ENCODE measurements at regions not wholly inside any gene's neighbourhood (a gene's known extent, or its start where the extent isn't known, plus 50 kb on each side); places are given as distances from the start of the nearest gene placed in this dataset.

- no peak for DNase-seq (ENCODE audit: low read depth)
Observed at GRCh38 chr5:23084815-23085214, 231.7 kb upstream of the CDH12 start.

- DNase-seq (ENCODE audit: low read depth): no peak
Observed at GRCh38 chr5:23072179-23072578, 219.0 kb upstream of the CDH12 start.

GRCh38 chr5:23071682-23072081 lies 218.5 kb upstream of the CDH12 start:
- DNase-seq (ENCODE audit: low read depth): no peak

GRCh38 chr5:23064710-23065109 lies 211.6 kb upstream of the CDH12 start:
- no peak for DNase-seq (ENCODE audit: low read depth)

GRCh38 chr5:23053846-23054245 lies 200.7 kb upstream of the CDH12 start:
- DNase-seq (ENCODE audit: low read depth): no peak

- no peak for DNase-seq (ENCODE audit: low read depth)
Observed at GRCh38 chr5:23042226-23042625, 189.1 kb upstream of the CDH12 start.

- DNase-seq (ENCODE audit: low read depth): no peak
Observed at GRCh38 chr5:23035555-23036090, 182.5 kb upstream of the CDH12 start.

- DNase-seq (ENCODE audit: low read depth): no peak
Observed at GRCh38 chr5:23033864-23034263, 180.7 kb upstream of the CDH12 start.

- no peak for DNase-seq (ENCODE audit: low read depth)
Observed at GRCh38 chr5:23029290-23029689, 176.1 kb upstream of the CDH12 start.

GRCh38 chr5:23028445-23029021 lies 175.4 kb upstream of the CDH12 start:
- DNase-seq (ENCODE audit: low read depth): no peak

- DNase-seq (ENCODE audit: low read depth): no peak
Observed at GRCh38 chr5:23027830-23028229, 174.7 kb upstream of the CDH12 start.

- no peak for DNase-seq (ENCODE audit: low read depth)
Observed at GRCh38 chr5:23027331-23027730, 174.2 kb upstream of the CDH12 start.

GRCh38 chr5:23026252-23027170 lies 173.4 kb upstream of the CDH12 start:
- DNase-seq (ENCODE audit: low read depth): no peak

GRCh38 chr5:23025629-23026233 lies 172.6 kb upstream of the CDH12 start:
- DNase-seq (ENCODE audit: low read depth): no peak

GRCh38 chr5:23024470-23024869 lies 171.3 kb upstream of the CDH12 start:
- no peak for DNase-seq (ENCODE audit: low read depth)

- DNase-seq (ENCODE audit: low read depth): no peak
Observed at GRCh38 chr5:23014825-23015224, 161.7 kb upstream of the CDH12 start.

GRCh38 chr5:23014266-23014665 lies 161.1 kb upstream of the CDH12 start:
- no peak for DNase-seq (ENCODE audit: low read depth)

- DNase-seq (ENCODE audit: low read depth): no peak
Observed at GRCh38 chr5:23013395-23013998, 160.4 kb upstream of the CDH12 start.

- DNase-seq (ENCODE audit: low read depth): no peak
Observed at GRCh38 chr5:23012842-23013241, 159.7 kb upstream of the CDH12 start.

GRCh38 chr5:23007762-23008161 lies 154.6 kb upstream of the CDH12 start:
- no peak for DNase-seq (ENCODE audit: low read depth)

- DNase-seq (ENCODE audit: low read depth): no peak
Observed at GRCh38 chr5:23007236-23007635, 154.1 kb upstream of the CDH12 start.

- DNase-seq (ENCODE audit: low read depth): no peak
Observed at GRCh38 chr5:23001120-23001519, 148.0 kb upstream of the CDH12 start.
